Neural cell (in vitro differentiated cells): ENCODE measurements at regions not wholly inside any gene's neighbourhood (a gene's known extent, or its start where the extent isn't known, plus 50 kb on each side); places are given as distances from the start of the nearest gene placed in this dataset.

Experiments
- CTCF ChIP-seq: fragments of 450-650 bp; IDR thresholded peaks from 2 replicates; pipeline ENCODE4 v1.5.1; 2014; ENCODE audit warnings: antibody characterized with exemption, mild to moderate bottlenecking, moderate library complexity; ENCODE audit not compliant: poor library complexity, severe bottlenecking
- EP300 ChIP-seq: fragments of 450-650 bp; conservative IDR thresholded peaks from 2 replicates; pipeline ENCODE4 v1.6.1; 2014; ENCODE audit warnings: antibody characterized with exemption, mild to moderate bottlenecking, moderate library complexity; ENCODE audit not compliant: poor library complexity, severe bottlenecking
- EZH2 ChIP-seq: fragments of 200-600, 300-800 bp; shearing (Covaris generic), sonication (generic); IDR thresholded peaks from 2 replicates; pipeline ENCODE4 v1.6.1; 2014; ENCODE audit warnings: antibody characterized with exemption, low read length, borderline replicate concordance, mild to moderate bottlenecking; ENCODE audit not compliant: insufficient read depth, poor library complexity, severe bottlenecking
- RAD21 ChIP-seq: fragments of 450-650 bp; conservative IDR thresholded peaks from 2 replicates; pipeline ENCODE4 v1.6.1; 2014; ENCODE audit warnings: antibody characterized with exemption, mild to moderate bottlenecking, moderate library complexity
- REST ChIP-seq: IDR thresholded peaks from 2 replicates; pipeline ENCODE4 v1.6.1; 2012; ENCODE audit warnings: borderline replicate concordance
- TAF1 ChIP-seq: IDR thresholded peaks from 2 replicates; pipeline ENCODE4 v1.6.1; 2012; ENCODE audit warnings: low read depth

- TF ChIP-seq CTCF (no peak), EZH2 (no peak), RAD21 (no peak), REST (no peak), EP300 (no peak), TAF1 (no peak)
These were observed 101.4 kb upstream of the ATP5MC3 start for GRCh38 chr2:175282886-175283285.
